ENCODE measurements at regions not wholly inside any gene's neighbourhood (a gene's known extent, or its start where the extent isn't known, plus 50 kb on each side); places are given as distances from the start of the nearest gene placed in this dataset.

GRCh38 chr6:23170049-23170448, 600.7 kb downstream of the HDGFL1 start:
- intact Hi-C loops (cut with micrococcal nuclease): no loop called here
- no peak for ATAC-seq
- no peak for DNase-seq

- DNase-seq (no peak), ATAC-seq (no peak)
- intact Hi-C loops (cut with micrococcal nuclease): no loop called here
These were observed 603.9 kb downstream of the HDGFL1 start for GRCh38 chr6:23173234-23173633.

- intact Hi-C loops (cut with micrococcal nuclease): no loop called here
- DNase-seq (no peak), ATAC-seq (no peak)
These were observed 605.5 kb downstream of the HDGFL1 start for GRCh38 chr6:23174781-23175361.

- DNase-seq (no peak), ATAC-seq (no peak)
- intact Hi-C loops (cut with micrococcal nuclease): no loop called here
These were observed 606.0 kb downstream of the HDGFL1 start for GRCh38 chr6:23175391-23175790.

GRCh38 chr6:23176471-23176870, 607.1 kb downstream of the HDGFL1 start:
- no peak for DNase-seq
- no peak for ATAC-seq
- intact Hi-C loops (cut with micrococcal nuclease): no loop called here

GRCh38 chr6:23176883-23177282, 607.5 kb downstream of the HDGFL1 start:
- ATAC-seq (no peak), DNase-seq (no peak)
- intact Hi-C loops (cut with micrococcal nuclease): no loop called here

- intact Hi-C loops (cut with micrococcal nuclease): no loop called here
- ATAC-seq (no peak), DNase-seq (no peak)
These were observed 608.4 kb downstream of the HDGFL1 start for GRCh38 chr6:23177806-23178205.

- no peak for DNase-seq
- no peak for ATAC-seq
These were observed 610.6 kb downstream of the HDGFL1 start for GRCh38 chr6:23179994-23180393.

GRCh38 chr6:23180504-23181293, 611.3 kb downstream of the HDGFL1 start:
- intact Hi-C loops (cut with micrococcal nuclease): no loop called here
- DNase-seq: peak; percentile 64
- peak; percentile 100 for ATAC-seq

More at GRCh38 chr6:23179994-23180393, 610.6 kb downstream of the HDGFL1 start:
- intact Hi-C loops (cut with micrococcal nuclease): no loop called here

- no peak for ATAC-seq
- no peak for DNase-seq
- intact Hi-C loops (cut with micrococcal nuclease): no loop called here
These were observed 612.2 kb downstream of the HDGFL1 start for GRCh38 chr6:23181356-23182110.

GRCh38 chr6:23183846-23184245, 614.5 kb downstream of the HDGFL1 start:
- no peak for ATAC-seq
- intact Hi-C loops (cut with micrococcal nuclease): no loop called here

GRCh38 chr6:23184351-23184750, 615.0 kb downstream of the HDGFL1 start:
- ATAC-seq: no peak
- intact Hi-C loops (cut with micrococcal nuclease): no loop called here

More at GRCh38 chr6:23183846-23184245, 614.5 kb downstream of the HDGFL1 start:
- no peak for DNase-seq

GRCh38 chr6:23195487-23195886, 626.1 kb downstream of the HDGFL1 start:
- DNase-seq: no peak

More at GRCh38 chr6:23184351-23184750, 615.0 kb downstream of the HDGFL1 start:
- no peak for DNase-seq

GRCh38 chr6:23199541-23199940, 630.2 kb downstream of the HDGFL1 start:
- ATAC-seq (no peak), DNase-seq (no peak)
- intact Hi-C loops (cut with micrococcal nuclease): no loop called here

More at GRCh38 chr6:23195487-23195886, 626.1 kb downstream of the HDGFL1 start:
- intact Hi-C loops (cut with micrococcal nuclease): no loop called here
- no peak for ATAC-seq

GRCh38 chr6:23200946-23201345, 631.6 kb downstream of the HDGFL1 start:
- intact Hi-C loops (cut with micrococcal nuclease): no loop called here
- DNase-seq: no peak
- ATAC-seq: no peak

GRCh38 chr6:23202207-23202606, 632.8 kb downstream of the HDGFL1 start:
- ATAC-seq: peak; percentile 76
- DNase-seq: no peak
- intact Hi-C loops (cut with micrococcal nuclease): no loop called here

- DNase-seq (no peak), ATAC-seq (no peak)
- intact Hi-C loops (cut with micrococcal nuclease): no loop called here
These were observed 643.0 kb downstream of the HDGFL1 start for GRCh38 chr6:23212398-23212797.

GRCh38 chr6:23213193-23213592, 643.8 kb downstream of the HDGFL1 start:
- ATAC-seq (no peak), DNase-seq (no peak)
- intact Hi-C loops (cut with micrococcal nuclease): no loop called here

- ATAC-seq (no peak), DNase-seq (no peak)
- intact Hi-C loops (cut with micrococcal nuclease): no loop called here
These were observed 644.3 kb downstream of the HDGFL1 start for GRCh38 chr6:23213651-23214050.

GRCh38 chr6:23218751-23219150, 649.4 kb downstream of the HDGFL1 start:
- ATAC-seq: no peak
- DNase-seq: no peak
- intact Hi-C loops (cut with micrococcal nuclease): no loop called here

Measured in left ventricle myocardium superior (tissue), 1 donor.